IPS-NIHi7 (cell line): ENCODE measurements at regions not wholly inside any gene's neighbourhood (a gene's known extent, or its start where the extent isn't known, plus 50 kb on each side); places are given as distances from the start of the nearest gene placed in this dataset.

Experiments used
- DNase-seq: peaks from one replicate; pipeline ENCODE4 v3.0.0; 2012; ENCODE audit warnings: mixed read lengths; ENCODE audit errors: extremely low spot score

DNA sequence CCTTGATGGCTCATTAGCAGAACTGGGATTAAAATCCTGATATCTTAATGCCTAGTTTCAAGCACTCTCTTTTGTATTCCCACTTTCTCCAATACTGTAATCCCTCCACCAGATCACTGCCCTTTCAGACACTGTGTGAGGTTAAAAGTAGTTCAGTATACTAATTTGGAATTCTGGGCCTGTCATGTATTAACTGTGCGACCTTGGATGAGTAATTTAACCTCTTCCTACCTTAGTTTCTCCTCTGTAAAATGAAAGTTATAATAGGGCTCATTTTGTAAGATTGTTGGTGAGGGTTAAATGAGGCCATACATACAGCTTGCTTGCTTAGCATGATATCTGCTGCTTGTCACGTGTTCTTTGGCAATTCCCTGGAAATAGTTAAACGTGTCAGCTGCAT, 207.3 kb upstream of the HS3ST1 start:
- DNase-seq = no peak

- DNase-seq = no peak
Observed at GRCh38 chr4:11635342-11635741, 206.6 kb upstream of the HS3ST1 start.

GRCh38 chr4:11634283-11634682, 205.6 kb upstream of the HS3ST1 start:
- no peak for DNase-seq

DNA sequence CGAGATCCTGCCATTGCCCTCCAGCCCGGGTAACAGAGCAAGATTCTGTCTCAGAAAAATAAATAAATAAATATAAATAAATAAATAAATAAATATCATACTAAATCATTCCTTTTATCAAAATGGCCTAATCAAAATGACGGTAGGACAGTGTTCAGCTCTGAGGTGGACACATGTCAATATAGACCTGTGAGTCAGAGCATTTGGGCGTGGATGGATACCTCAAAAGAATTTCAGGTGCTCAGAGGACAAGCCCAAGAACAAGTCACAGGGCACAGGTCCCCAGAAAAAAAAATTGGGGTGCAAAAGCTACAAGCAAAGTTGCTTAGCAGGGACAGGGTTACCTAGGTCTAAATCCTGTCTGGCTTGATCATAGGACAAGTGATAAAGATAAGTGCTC, 204.7 kb upstream of the HS3ST1 start:
- no peak for DNase-seq

DNA sequence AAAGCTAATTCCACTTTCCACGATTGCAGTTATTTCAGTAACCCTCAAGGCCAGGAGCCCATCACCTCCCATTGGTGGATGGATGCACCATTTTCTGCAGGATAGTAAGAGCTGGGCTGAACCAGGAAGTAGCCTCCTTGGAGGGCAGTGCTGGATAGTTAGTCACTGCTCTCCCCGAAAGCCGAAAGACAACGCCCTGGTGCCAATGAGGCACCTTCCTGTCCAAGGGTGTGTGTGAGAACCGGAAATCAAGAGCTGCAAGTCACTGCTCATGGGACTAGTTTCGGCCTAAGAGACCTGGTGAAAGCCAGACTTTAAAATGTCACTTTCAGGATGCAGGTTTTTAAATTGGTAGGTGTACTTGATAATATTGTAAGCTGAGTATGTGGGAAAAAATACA, 203.8 kb upstream of the HS3ST1 start:
- no peak for DNase-seq

- DNase-seq = no peak
Observed at GRCh38 chr4:11632025-11632424, 203.3 kb upstream of the HS3ST1 start.

GRCh38 chr4:11631416-11631815, 202.7 kb upstream of the HS3ST1 start:
- DNase-seq = no peak

- DNase-seq = no peak
Observed at GRCh38 chr4:11628093-11628725, 199.5 kb upstream of the HS3ST1 start.

- no peak for DNase-seq
Observed at GRCh38 chr4:11626066-11626465, 197.4 kb upstream of the HS3ST1 start.

DNA sequence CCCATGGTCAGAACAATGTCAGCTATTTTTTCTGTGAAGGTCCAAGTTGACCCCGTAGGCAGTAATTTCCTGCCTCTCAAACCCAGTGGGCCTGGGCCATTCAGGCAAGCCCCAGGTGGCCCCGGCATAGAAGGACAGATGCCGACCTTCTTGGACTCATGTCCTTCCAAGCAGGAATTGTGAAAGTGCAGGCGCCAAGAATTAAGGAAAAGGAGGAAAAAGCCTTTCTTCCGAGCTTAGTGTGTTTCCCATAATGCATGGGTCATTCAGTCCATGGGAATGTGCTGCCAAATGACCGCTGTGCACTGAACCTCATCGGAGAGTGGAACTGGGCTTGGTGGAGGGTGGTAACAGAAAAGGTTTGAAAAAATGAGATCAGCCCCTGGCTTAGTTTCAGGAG, 196.5 kb upstream of the HS3ST1 start:
- DNase-seq = no peak

DNA sequence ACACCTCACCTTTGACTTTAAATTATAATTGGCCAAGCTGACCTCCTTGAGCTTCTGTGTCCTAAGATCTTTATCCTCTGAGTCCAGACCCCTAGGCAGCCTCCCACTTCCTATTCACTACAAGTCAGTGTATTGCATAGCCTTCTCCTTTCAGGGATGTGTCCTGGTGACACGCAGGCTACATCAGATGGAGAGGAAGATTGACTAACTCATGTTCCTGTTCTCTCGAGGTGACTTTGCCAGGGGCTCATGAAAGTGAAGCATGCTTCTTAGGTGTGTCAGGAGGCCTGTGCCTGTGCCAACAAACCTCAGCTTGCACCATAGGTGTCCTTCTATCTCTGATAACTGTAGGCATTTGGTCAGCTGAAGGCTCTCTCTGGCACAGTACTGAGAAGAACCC, 195.7 kb upstream of the HS3ST1 start:
- DNase-seq = no peak

DNA sequence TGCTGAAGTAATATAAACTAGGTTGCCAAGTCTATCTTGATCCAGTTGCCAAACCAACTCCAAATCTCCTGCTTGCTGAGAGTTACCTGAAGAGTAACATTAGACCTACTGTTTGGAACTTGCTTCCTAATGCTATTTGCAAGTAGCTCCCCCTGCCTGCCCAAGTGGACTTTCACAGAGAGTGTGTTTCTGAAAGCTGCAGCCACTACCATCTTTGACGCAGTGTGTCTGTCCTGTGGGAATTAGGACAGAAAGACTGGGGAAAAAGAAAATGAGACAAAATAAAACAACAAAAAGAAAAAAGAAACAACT, 195.0 kb upstream of the HS3ST1 start:
- DNase-seq = no peak

GRCh38 chr4:11622961-11623725, 194.4 kb upstream of the HS3ST1 start:
- DNase-seq = no peak

DNA sequence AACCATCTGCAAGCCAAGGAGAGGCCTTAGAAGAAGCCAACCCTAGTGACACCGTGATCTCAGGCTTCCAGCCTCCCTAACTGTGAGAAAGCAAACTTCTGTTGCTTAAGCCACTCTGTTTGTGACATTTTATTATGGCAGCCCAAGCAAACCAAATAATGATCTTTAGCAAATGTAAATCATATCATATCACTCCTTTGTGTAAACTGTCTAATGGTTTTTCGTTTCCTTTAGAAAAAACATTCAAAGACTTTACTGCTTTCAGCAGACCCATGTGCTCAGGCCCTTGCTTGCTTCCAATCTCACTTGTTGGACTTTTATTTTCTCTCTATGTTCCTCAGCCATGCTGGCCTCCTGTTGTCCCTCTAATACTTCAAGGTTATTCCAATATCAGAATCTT, 192.2 kb upstream of the HS3ST1 start:
- no peak for DNase-seq

GRCh38 chr4:11618666-11619282, 190.1 kb upstream of the HS3ST1 start:
- DNase-seq = no peak

DNA sequence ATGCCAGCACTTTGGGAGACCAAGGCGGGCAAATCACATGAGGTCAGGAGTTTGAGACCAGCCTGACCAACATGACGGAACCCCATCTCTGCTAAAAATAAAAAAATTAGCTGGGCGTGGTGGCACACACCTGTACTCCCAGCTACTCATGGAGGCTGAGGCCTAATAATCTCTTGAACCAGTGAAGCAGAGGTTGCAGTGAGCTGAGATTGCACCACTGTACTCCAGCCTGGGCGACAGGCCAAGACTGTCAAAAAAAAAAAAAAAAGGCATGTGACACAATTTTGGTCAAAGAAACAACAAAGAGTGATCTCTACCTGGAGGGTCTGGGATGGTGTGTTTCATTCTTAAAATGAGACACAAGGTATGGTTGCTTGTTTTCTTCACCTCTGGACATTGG, 188.2 kb upstream of the HS3ST1 start:
- no peak for DNase-seq

GRCh38 chr4:11615601-11616000, 186.9 kb upstream of the HS3ST1 start:
- DNase-seq = no peak

GRCh38 chr4:11614426-11614825, 185.7 kb upstream of the HS3ST1 start:
- no peak for DNase-seq

GRCh38 chr4:11611868-11612267, 183.2 kb upstream of the HS3ST1 start:
- no peak for DNase-seq

DNA sequence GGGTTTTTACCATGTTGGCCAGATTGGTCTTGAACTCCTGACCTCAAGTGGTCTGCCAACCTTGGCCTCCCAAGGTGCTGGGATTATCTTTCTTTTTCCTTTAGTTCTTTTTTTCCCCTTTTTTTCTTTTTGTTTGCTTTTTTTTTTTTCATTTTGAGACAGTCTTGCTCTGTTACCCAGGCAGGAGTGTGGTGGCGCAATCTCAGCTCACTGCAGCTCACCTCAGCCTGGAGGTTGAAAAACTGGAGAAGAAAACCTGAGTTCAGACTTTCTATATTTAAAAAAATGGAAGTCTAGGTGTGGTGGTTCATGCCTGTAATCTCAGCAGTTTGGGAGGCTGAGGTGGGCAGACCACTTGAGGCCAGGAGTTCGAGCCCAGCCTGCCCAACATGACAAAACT, 181.1 kb upstream of the HS3ST1 start:
- DNase-seq = no peak

DNA sequence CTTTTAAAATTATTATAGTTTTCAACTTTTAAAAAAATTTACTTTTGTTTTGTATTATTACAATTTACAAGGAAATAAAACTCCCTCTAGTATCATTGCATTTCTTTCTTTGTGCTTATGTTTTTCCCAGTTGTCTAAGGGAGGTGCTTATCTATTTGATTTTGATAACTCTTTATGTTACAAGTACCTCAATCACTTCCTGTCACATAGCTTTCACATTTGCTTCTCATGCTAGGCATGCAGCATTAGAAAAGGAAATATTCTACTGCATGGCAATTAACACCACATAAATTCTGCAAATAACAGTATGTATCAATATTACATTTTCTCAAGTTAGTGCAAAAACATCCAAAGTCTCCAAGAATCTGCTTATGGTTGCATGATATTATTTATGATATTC, 180.3 kb upstream of the HS3ST1 start:
- DNase-seq = no peak

- no peak for DNase-seq
Observed at GRCh38 chr4:11606078-11606477, 177.4 kb upstream of the HS3ST1 start.

DNA sequence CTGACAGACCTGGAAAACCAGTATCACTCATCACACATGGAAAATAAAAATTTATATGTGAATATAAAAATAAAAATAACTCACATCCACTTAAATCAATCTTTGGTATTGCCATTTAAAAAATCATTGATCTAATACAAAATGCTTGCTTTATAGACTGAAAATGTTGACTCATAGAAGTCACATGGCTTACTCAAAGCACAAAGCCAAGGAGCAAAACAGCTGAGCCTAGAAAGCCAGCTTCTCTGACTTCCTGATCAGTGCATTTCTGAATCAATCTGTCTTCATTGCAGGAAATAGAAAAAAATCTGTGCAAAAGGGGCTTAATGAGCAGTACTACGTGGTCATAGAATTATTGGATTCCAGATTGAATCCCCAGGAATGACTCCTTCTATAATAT, 176.9 kb upstream of the HS3ST1 start:
- no peak for DNase-seq
